Colonic mucosa (tissue), 4 donors: ENCODE measurements at regions not wholly inside any gene's neighbourhood (a gene's known extent, or its start where the extent isn't known, plus 50 kb on each side); places are given as distances from the start of the nearest gene placed in this dataset.

Source experiments
- DNase-seq: peaks from one replicate; pipeline ENCODE4 v3.0.0-alpha.2; 2020
- H3K27ac ChIP-seq: fragments of 200-600 bp; one replicate; pipeline ENCODE4 v1.8.0; 2021
- H3K27me3 ChIP-seq: fragments of 200-600 bp; one replicate; pipeline ENCODE4 v1.8.0; 2021
- H3K36me3 ChIP-seq: fragments of 200-600 bp; one replicate; pipeline ENCODE4 v1.8.0; 2021
- H3K4me1 ChIP-seq: fragments of 200-600 bp; one replicate; pipeline ENCODE4 v1.8.0; 2021; ENCODE audit warnings: mild to moderate bottlenecking
- H3K4me3 ChIP-seq: fragments of 200-600 bp; one replicate; pipeline ENCODE4 v1.8.0; 2021
- H3K9ac ChIP-seq, 2 donors: one replicate each; pipeline ENCODE4 v1.7.0; 2013; ENCODE audit warnings: control low read depth in 2 of 2, low read depth in 2 of 2, low read length in 2 of 2
- H3K9me3 ChIP-seq: fragments of 200-600 bp; one replicate; pipeline ENCODE4 v1.8.0; 2021
- CTCF ChIP-seq: fragments of 200-600 bp; IDR thresholded peaks from one replicate; pipeline ENCODE4 v1.8.0; 2022; ENCODE audit warnings: antibody characterized with exemption, mild to moderate bottlenecking
- intact Hi-C: fragments of 100-400 bp; cut with DNase I; formaldehyde crosslinking; loops from one replicate; pipeline ENCODE4 v1.14.1; 2022
- donor health status: healthy.
- donor health status: DM: no; HTN: no; CAD: no.
- donor health status: DM: no; HTN: no; CAD: no.

- Histone ChIP-seq H3K4me1 (no peaks in the 10 kb centered on the region), H3K9ac (no peak overlapping the region), H3K27ac (no peak overlapping the region), H3K9me3 (no peaks in the 10 kb centered on the region), H3K36me3 (no peaks in the 10 kb centered on the region), H3K27me3 (no peaks in the 10 kb centered on the region), H3K4me3 (no peak overlapping the region)
- intact Hi-C loops: no loop called here
- TF ChIP-seq CTCF: no peak
- no peak for DNase-seq
Observed at GRCh38 chr18:73966954-73967353, 180.7 kb downstream of the FBXO15 start.

- intact Hi-C loops: no loop called here
Observed at GRCh38 chr18:73962256-73962655, 185.4 kb downstream of the FBXO15 start.

GRCh38 chr18:73961804-73962203 is 185.8 kb downstream of the FBXO15 start:
- TF ChIP-seq CTCF: no peak
- H3K9me3 ChIP-seq: no peaks in the 10 kb centered on the region
- intact Hi-C loops: no loop called here
- H3K4me1 ChIP-seq: no peaks in the 10 kb centered on the region
- no peaks in the 10 kb centered on the region for H3K36me3 ChIP-seq
- H3K27ac ChIP-seq: no peak overlapping the region
- no peak overlapping the region for H3K4me3 ChIP-seq
- DNase-seq: no peak
- H3K27me3 ChIP-seq: no peaks in the 10 kb centered on the region
- H3K9ac ChIP-seq: no peak overlapping the region

More at GRCh38 chr18:73962256-73962655, 185.4 kb downstream of the FBXO15 start:
- no peak overlapping the region for H3K9ac ChIP-seq
- H3K36me3 ChIP-seq: no peaks in the 10 kb centered on the region
- no peak overlapping the region for H3K4me3 ChIP-seq
- H3K9me3 ChIP-seq: no peaks in the 10 kb centered on the region
- no peak overlapping the region for H3K27ac ChIP-seq
- DNase-seq: no peak
- TF ChIP-seq CTCF: no peak
- H3K4me1 ChIP-seq: no peaks in the 10 kb centered on the region
- H3K27me3 ChIP-seq: no peaks in the 10 kb centered on the region

GRCh38 chr18:73959352-73959751 is 188.3 kb downstream of the FBXO15 start:
- no peak for TF ChIP-seq CTCF
- Histone ChIP-seq H3K4me3 (no peak overlapping the region), H3K27me3 (no peaks in the 10 kb centered on the region), H3K27ac (no peak overlapping the region), H3K4me1 (no peaks in the 10 kb centered on the region), H3K9me3 (no peaks in the 10 kb centered on the region), H3K9ac (no peak overlapping the region), H3K36me3 (no peaks in the 10 kb centered on the region)
- intact Hi-C loops: no loop called here
- no peak for DNase-seq

- intact Hi-C loops: no loop called here
- DNase-seq: no peak
Observed at GRCh38 chr18:73954268-73954667, 193.4 kb downstream of the FBXO15 start.

More at GRCh38 chr18:73954268-73954667, 193.4 kb downstream of the FBXO15 start:
- Histone ChIP-seq H3K27me3 (no peaks in the 10 kb centered on the region), H3K27ac (no peak overlapping the region), H3K4me1 (no peaks in the 10 kb centered on the region), H3K36me3 (no peaks in the 10 kb centered on the region), H3K9ac (no peak overlapping the region), H3K4me3 (no peak overlapping the region), H3K9me3 (no peaks in the 10 kb centered on the region)
- TF ChIP-seq CTCF: no peak
